NCI-H146 treated with DMSO at 0.1 percent for 48 hours (cell line): ENCODE measurements at regions not wholly inside any gene's neighbourhood (a gene's known extent, or its start where the extent isn't known, plus 50 kb on each side); places are given as distances from the start of the nearest gene placed in this dataset.
A peak's percentile ranks its signal among the peaks of the same experiment; 100 is the strongest.
"Not testable (repeated sequence)": the region's sequence is repeated elsewhere in the genome, so short reads cannot be mapped to it uniquely, and the experiment has no call there.

Source experiments
- DNase-seq: peaks from one replicate; lab custom pipeline; 2025; ENCODE audit not compliant: unreplicated experiment; lab: John Stamatoyannopoulos, UW

DNA sequence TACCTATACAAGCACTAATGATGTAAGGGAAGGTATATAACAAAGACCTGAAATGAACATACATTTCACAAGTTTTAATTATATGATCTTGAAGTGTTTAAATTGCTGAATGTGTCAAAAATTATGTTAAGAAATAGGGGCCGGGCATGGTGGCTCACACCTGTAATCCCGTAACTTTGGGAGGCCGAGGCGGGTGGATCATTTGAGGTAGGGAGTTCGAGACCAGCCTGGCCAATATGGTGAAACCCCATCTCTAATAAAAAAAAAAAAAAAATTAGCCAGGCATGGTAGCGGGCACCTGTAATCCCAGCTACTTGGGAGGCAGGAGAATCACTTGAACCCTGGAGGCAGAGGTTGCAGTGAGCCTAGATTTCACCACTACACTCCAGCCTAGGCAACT, 537.4 kb upstream of the STEAP1 start:
- not testable (repeated sequence) for DNase-seq

GRCh38 chr7:89618274-89618673, 536.0 kb upstream of the STEAP1 start:
- DNase-seq, result peak; percentile 2

DNA sequence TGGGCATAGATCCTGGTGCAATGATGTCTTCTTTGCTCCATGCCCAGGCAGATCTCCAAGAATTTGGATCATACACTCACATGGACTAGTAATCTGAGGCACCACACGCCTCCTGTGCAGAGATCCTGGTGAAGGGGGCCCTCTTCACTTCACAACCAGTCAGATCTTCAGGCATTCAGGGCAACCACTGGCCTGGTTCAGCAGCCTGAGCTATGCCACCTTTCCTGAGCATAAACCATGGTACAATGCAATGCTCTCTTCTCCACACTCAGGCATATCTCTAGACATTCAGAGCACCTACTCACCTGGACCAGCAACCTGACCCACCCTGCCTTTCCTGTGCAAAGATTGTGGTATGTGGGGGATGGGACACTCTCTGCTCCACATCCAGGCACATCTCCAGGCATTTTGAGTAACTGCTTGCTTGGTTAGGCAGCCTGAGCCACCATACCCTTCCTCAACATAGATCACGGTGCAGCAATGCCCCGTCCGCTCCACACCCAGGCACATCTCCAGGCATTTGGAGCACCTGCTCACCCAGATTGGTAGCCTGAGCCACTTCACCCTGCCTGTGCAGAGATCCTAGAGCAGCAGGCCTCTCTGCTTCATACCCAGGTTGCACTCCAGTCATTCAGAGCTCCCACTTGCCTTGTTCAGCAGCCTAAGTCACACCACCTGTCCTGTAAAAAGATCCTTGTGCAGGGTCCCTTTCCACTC, 532.2 kb upstream of the STEAP1 start:
- no peak for DNase-seq

DNA sequence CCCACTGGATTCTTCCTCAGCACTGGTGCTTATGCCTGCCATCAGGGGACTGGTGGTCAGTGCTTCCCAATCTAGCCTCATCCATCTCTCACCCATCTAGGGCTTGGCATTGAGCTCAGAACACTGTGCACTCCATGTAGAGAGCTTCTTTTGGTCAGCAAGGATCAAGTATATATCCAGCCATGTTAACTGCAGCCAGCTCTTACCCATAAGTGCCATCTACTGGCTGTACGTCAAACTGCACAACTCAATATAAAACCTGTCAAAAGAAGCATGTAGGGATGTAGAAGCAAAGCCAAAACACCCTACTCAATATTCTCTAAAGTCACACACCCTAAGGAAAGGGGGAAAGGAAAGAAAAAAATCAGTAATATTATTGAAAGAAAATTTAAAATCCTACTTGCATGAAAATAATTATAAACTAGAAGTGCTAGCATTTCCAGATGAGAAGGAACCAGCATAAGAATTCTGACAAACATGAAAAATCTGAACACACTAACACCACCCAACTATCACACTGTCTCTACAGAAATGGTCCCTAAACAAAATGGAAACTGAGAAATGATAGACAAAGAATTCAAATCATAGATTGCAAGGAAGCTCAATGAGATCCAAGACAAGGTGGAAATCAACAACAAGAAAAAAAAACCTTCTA, 531.1 kb upstream of the STEAP1 start:
- peak; percentile 18 for DNase-seq

DNA sequence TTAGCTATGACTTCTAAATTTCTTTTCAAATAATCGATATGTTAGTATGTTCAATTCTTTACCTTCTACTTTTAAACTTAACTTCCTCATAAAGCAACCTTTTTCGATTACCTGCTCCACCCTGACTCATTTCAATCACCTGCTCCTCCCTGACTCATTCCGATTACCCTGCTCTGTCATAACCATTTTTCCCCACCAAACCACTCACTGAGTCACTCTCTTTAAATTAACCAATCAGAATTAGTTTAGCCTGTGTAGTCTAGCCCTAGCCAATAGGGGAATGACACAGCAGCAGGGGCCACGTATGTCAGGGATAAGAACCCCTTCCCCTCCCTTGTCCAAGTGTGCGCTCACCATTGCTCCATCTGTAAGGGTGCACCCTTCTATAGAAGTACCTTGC, 530.1 kb upstream of the STEAP1 start:
- not testable (repeated sequence) for DNase-seq

DNA sequence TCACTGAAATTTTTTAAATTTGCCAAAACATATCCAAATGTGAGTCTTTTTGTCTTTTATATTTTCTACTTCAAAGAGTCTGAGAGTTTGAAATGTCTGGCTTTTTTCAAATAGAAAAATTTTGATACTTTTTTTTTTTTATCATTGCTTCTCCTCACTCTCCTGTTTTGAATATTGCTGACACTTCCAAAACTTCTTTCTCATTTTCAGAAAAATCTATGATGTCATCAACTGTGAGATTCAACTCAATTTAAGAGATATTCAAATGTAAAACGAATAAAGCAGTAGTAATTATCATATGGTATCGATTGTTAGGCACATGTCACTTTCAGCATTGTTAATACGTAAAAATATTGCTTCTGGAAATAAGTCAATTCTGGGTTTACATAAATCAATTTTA, 505.8 kb upstream of the STEAP1 start:
- no peak for DNase-seq

GRCh38 chr7:89655946-89656345, 498.3 kb upstream of the STEAP1 start:
- DNase-seq, result no peak

DNA sequence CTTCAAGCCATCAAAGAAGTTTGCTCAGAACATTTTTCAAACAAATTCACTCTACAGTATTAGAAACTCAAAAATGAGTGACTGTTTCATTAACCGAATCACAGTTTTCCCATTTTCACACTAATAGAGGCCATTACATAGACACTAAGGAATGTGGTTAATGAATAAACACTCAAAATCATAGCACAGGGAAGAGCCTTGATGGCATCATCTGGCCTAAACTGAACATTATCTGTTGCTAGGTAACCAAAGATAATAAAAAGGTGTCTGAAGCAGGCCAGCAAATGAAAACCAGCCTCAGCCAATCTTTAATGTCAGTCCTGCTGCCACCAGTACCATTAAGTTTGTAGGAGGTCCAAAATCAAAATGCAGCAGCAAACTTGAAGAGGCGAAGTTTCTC, 492.4 kb upstream of the STEAP1 start:
- no peak for DNase-seq

DNA sequence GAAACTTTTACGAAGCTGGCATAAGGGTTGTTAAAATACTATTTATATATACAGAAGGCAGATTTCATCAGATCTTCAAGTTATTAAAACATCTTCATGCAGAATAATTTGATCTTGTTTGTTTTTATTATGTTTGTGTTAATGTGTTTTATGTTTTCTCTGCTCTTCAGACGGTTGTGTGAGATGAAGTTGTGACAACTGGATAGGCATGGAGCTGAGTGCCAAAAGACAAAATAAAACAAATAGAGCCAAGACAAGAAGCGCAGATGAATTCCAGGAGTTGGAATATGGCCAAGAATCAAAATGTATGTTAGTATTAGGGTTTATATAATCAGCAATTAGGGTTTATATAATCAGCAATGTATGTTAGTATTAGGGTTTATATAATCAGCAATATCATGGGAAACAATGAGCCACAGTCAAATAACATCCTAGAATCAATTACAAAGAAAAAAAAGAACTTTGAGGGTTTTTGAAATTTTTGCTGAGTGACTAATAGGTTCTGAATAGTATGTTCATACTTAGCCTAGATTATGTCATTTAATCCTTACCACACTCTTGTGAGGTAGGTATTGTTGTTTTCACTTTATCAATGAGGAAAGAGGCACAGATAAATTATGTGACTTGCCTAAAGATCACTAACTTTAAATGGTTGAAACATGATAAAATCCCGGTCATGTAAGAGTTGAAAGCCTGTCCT, 488.0 kb upstream of the STEAP1 start:
- no peak for DNase-seq

- DNase-seq, result no peak
Measured at GRCh38 chr7:89680161-89680560, 474.1 kb upstream of the STEAP1 start.

DNA sequence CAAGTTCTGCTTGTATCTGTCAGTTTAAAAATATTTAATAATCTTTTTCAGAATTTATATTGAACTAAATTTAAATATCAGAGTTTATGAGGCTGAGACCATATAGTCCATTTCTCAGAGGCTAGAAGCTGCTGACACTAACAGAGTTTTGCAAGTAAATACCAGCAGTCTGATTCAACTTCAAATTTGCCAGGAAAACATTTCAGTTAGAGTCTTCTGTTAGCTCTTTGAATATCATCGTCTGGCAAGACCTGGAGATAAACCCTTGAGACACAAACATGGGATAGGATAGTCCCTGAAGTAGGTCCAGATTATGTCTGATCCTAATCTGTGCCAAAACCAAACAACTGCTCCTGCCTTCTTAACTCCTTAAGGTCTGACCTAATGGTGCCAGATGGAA, 472.8 kb upstream of the STEAP1 start:
- no peak for DNase-seq

DNA sequence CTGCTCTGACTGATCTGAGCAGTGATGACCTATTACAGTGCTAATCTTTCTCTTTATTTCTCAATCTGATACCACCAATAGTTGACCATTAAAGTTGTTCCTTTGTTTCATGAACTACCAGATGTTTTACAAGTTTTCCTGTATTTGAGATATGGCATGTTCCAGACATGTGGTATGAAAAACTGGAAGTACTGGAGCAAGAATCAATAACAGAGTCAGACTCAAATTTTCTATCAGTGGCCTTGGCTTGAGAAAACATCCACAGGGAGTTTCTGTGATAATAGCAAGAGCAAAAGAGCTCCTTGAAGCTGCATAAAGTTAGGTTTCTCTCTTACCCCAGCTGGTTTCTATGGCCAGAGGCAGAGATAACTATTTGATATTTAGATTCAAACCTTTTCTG, 469.0 kb upstream of the STEAP1 start:
- no peak for DNase-seq

DNA sequence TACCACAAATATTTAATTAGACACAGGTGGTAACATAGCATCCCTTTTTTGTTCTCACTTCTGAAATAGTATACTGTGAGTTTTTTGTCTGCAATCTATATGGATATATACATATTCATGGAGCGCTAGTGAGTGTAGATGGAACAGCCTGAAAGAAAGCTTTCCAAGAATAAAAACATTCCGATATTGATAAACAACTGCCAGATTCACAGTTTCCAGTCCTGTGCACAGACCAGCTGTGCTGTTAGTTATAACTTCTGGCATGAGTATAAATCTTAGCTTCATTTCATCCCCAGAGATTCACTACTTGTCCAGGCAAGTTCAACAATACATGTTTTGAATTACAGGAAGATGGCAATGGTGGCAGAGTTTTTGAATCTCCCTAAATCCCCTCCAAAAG, 467.1 kb upstream of the STEAP1 start:
- DNase-seq, result no peak

DNA sequence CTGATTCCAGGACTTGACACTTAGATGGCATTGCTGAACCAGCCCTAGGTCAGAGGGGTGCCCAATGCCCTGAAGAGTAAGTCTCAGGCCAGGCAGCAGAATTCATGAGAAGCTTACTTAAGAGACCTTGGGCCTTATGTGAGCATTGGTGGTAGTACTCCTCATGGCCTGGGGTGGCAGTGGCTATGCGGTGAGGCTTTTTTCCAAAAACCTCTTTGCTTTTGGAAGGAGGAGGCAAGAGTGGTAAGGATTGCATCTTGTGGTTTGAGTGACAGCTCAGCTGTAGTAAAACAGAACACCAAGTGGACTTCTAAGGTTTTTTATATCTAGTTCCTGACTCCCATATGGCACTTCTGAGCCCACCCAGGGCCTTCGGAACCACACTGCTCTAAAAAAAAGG, 459.0 kb upstream of the STEAP1 start:
- DNase-seq, result no peak

DNA sequence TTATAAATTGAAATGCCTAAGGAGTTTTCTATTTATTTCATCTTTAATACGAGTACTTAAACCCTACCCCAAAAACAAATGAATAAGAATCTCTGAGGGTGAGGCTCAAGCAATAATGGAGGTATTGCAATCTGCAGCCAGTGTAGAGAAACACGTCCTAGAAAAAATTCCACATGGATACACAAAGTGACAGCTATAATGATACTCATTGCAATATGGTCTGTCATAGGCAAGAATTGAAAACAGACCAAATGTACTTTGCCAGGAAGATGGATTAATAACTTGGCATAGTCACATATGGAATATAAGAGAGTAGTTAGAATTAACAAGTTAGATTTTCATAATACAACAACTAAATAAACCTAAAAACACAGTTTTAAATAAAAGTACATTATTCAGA, 440.1 kb upstream of the STEAP1 start:
- no peak for DNase-seq

DNA sequence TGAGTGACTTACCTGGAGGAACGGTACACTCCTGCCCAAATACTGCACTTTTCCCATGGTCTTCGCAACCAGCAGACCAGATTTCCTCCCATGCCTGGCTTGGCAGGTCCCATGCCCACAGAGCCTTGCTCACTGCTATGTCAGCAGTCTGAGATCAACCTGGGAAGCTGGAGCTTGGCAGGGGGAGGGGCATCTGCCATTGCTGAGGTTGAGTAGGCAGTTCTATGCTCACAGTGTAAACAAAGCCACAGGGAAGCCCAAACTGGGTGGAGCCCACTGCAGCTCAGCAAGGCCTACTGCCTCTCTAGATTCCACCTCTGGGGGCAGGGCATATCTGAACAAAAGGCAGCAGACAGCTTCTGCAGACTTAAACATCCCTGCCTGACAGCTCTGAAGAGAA, 435.3 kb upstream of the STEAP1 start:
- not testable (repeated sequence) for DNase-seq

GRCh38 chr7:89728481-89728880, 425.8 kb upstream of the STEAP1 start:
- no peak for DNase-seq

- DNase-seq, result no peak
Measured at GRCh38 chr7:89731751-89732445, 422.4 kb upstream of the STEAP1 start.

- DNase-seq, result no peak
Measured at GRCh38 chr7:89738549-89738948, 415.7 kb upstream of the STEAP1 start.

DNA sequence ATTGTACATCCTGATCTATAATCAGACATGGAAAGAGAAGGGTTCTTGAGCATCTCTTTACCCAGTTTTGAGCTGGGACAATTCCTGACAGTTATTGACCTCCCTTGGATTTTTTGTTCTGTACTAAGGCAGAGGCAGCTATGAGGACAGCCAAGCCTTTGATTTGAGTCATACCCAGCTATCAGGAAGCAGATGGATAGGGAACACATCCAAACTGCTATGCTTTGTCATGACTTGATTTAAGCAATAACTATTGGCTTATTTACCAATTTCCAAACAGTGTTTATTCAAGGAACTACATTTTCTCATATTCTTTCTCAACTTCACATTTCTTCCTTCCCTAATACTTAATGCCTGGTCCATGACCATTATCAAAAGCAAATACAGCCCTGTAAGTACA, 396.4 kb upstream of the STEAP1 start:
- DNase-seq, result no peak

DNA sequence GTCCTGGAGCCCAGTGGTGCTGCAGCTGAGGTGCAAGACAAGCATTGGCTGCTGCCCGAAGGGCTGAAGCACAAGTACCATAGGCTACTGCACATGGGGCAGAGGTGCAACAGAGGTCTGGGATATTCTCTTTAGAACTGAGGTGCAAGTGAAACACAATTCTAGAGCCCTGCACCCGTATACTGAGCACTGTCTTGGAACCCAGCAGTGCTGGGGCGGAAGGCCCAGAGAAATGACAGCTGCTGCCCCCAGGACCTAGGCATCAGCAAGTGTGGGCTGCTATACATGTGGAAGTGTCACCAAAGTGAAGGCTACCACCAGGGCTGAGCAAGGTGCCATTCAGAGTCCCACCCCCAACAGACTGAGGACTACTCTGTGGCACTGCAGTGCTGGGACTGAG, 393.6 kb upstream of the STEAP1 start:
- no peak for DNase-seq

GRCh38 chr7:89761173-89761572, 393.1 kb upstream of the STEAP1 start:
- DNase-seq, result no peak
